Hematopoietic multipotent progenitor cell treated with erythropoietin and hydrocortisone succinate and interleukin-3 and kit ligand, for 6 days (in vitro differentiated cells): ENCODE measurements at regions not wholly inside any gene's neighbourhood (a gene's known extent, or its start where the extent isn't known, plus 50 kb on each side); places are given as distances from the start of the nearest gene placed in this dataset.
"Not testable (repeated sequence)": the region's sequence is repeated elsewhere in the genome, so short reads cannot be mapped to it uniquely, and the experiment has no call there.

Experiments used
- DNase-seq: peaks from one replicate; pipeline ENCODE4 v3.0.0-alpha.2; 2015

DNA sequence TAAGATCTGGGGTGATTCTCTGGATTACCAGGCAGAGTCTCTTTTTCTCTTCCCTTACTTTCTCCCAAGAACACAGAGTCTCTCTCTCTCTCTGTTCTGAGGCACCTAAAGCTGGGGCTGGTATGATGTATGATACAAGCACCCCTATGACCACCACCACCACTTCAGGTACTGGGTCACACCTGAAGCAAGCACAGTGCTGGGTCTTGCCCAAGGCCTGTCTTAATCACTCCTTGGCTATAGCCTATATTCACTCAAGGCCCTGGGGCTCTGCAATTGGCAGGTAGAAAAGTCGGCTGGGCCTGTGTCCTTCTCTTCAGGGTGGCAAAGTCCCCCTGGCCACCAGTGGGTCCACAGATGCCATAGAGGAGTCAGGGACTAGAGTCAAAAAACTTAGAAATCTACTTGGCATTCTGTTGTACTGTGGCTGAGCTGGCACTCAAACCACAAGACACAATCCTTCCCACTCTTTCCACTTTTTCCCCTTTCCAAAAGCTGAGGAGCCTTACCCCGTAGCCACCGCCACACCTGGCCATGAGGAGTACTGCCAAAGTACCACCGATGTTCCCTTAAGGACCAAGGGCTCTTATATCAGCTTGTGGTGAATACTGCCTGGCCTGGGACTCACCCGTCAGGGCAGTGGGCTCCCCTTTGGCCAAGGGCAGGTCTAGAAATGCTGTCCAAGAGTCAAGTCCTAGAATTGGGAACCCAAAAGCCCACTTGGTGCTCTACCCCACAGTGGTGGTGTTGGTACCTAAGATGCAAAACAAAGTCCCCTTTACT is 159.2 kb downstream of the POTEM start:
- not testable (repeated sequence) for DNase-seq

DNA sequence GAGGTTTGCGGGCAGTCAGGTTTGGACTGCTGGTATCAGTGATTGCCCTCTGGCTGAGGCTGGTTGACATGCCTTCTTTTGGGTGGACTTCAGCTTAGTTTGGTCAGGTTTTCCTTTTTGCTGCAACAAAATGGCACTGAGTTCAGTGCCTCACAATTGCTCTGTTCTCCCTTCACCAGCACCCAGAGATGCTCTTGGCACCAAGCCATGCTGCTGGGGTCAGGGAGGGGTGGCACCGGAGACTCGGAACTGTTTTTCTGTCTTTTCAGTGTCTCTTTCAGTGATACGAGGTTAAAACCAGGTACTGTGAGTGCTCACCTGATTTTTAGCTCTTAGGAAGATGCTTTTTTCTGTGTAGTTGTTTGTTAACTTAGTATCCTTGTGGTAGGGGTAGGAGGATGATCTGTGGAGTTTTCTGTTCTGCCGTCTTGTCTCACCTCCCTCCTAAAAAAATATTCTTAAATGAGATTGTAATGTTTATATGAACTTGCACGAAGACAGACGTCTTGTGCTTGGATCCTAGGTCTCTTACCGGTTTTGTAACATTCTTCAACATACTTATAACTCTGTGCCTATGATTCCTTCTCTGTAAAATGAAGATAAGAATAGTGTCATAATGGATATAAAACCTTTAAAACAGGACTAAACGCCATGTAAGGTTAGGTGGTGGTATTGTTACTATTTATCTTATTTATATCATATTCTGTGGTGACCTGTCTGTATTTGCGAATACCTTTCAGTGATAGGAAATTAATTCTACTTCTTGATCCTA is 160.6 kb downstream of the POTEM start:
- DNase-seq, result not testable (repeated sequence)

DNA sequence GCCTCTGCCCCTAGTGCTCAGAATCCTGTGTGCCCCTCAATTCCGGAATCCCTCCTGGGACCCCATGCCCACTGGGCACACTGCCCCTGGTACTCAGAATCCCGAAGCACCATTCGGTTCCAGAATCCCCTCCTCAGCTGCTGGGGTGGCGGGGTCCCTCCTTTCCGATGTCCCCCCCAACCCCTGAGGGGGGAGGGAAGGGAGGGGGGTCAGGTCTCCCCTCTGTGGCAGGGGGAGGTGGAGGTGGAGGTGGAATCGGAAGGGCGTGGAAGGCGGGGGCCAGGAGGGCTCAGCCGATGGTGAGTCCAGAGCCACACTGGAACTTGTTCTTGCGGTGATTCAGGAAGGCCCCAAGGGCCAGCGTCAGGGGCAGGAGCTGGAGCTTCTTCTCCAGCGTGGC is 164.3 kb downstream of the POTEM start:
- not testable (repeated sequence) for DNase-seq

DNA sequence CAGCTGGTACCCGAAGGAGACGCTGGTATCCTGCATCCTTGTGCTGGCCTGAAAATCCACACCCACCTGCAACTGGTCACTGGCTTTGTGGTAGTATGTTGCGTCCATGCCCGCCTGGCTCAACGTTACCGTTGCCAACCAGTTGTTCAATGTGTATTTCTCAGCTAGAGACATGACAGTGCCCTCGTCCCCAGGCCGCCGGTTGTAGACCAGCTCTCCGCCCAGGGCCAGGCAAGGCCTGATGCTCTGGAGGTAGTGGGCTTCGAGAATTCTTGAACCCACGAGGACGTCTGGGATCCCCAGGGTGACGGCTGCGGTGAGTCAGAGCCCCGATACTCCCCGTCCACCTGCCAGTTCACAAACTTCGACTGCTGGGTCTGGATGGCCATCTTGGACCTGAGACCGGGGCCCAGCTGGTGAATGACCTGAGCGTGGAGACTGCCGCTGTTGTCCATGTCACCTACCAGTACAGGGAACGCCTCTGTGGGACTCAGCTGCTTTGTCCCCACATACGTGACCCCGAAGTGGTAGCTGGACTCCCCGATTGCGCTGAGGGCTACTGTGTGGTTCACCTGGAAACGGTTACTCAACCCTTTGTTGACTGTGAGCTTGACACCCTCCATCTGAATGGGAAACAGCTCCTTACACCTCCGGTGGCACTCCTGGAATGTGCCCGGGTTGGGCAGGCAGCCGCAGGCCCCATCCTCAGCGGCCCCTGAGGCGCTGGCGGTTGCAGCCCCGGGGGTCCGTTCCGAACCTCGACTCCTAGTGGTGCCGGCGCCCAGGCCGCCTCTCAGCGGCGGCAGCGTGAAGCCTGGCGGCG is 165.0 kb downstream of the POTEM start:
- DNase-seq, result not testable (repeated sequence)

DNA sequence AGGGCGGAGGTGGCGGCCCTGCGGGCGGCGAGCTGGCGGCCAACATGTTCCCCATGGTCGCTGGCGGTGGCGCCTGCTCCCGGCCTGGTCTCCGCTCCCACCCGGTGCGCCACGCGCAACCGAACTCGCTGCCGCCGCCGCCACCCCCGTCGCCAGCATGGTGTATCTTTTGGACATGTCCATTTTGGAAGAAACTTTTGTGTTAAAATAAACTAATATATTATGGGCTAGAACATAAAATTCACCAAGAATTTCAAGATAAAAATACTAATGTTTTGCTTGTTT is 165.5 kb downstream of the POTEM start:
- not testable (repeated sequence) for DNase-seq

DNA sequence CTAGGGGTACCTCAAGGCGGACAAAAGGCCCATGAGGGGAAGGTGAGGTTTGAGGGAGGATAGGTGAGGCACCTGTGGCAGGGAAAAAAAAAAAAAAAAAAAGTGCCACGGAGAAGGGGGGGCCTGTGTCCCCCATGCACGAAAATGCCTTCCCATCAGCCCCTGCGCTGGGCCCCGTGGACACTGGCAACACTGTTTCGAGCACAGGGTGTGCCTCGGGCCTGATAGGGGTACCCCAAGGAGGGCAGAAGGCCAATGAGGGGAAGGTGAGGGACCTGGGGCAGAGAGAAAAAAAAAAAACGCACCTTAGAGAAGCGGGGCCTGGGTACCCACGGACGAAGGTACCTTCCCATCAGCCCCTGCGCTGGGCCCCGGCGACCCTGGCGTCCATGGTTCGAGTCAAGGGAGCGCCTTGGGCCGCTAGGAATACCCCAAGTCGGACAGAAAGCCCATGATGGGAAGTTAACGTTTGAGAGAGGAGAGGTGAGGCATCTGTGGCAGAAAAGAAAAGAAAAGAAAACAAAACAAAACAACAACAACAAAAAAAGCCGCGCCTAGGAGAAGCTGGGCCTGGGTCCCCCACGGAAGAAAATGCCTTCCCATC is 190.0 kb downstream of the POTEM start:
- DNase-seq, result not testable (repeated sequence)

DNA sequence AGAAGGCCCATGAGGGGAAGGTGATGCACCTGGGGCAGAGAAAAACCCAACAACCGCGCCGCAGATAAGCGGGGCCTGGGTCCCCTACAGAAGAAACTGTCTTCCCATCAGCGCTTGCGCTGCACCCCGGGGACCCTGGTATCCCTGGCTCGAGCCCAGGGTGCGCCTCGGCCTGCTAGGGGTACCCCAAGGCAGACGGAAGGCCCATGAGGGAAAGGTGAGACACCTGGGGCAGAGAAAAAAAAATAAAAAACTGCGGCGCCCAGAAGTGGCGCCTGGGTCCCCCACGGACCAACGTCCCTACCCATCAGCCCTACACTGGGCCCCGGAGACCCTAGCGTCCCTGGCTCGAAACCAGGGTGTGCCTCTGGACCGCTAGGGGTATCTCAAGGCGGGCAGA is 190.8 kb downstream of the POTEM start:
- not testable (repeated sequence) for DNase-seq

DNA sequence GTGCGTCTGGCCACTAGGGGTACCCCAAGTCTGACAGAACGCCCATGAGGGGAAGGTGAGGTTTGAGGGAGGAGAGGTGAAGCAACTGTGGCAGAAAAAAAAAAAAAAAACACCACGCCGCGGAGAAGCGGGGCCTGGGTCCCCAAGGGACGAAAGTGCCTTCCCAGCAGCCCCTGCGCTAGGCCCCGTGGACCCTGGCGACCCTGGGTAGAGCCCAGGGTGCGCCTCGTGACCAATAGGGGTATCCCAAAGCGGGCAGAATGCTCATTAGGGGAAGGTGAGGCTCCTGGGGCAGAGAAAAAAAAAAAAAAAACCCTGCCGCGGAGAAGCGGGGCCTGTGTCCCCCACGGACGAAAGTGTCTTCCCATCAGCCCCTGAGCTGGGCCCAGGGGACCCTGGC is 191.4 kb downstream of the POTEM start:
- DNase-seq, result not testable (repeated sequence)

DNA sequence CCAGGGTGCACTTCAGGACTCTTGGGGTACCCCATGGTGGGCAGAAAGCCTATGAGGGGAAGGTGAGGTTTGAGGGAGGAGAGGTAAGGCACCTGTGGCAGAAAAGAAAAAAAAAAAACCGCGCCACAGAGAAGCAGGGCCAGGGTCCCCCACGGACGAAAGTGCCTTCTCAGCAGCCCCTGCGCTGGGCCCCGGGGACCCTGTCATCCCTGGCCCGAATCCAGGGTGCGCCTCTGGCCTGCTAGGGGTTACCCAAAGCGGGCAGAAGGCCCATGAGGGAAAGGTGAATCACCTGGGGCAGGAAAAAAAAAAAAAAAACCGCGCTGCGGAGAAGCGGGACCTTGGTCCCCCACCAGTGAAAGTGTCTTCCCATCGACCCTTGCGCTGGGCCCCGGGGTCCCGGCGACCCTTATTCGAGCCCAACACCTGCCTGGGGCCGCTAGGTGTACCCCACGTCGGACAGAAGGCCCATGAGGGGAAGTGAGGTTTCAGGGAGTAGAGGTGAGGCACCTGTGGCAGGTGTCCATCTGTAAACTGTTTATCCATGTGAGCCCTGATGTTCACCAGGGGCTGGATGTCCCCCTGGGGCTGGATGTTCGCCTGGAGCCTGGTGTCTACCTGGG is 191.9 kb downstream of the POTEM start:
- not testable (repeated sequence) for DNase-seq

DNA sequence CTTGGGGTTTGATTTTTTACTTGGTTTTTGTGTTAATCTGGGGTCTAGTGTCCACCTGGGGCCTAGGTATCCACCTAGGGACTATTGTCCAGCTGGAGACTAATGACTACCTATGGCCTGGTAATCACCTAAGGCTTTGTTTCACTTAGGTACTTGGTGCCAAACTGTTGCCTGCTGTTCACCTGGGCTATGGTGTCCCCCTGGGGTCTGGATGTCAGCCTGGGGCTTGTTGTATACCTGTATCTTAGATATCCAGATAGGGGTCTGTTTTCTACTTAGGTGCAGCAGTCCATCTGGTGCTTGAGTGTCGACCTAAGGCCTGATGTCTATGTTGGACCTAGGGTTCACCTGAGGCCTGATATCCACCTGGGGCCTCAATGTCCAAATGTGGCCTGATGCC is 193.1 kb downstream of the POTEM start:
- DNase-seq, result not testable (repeated sequence)

DNA sequence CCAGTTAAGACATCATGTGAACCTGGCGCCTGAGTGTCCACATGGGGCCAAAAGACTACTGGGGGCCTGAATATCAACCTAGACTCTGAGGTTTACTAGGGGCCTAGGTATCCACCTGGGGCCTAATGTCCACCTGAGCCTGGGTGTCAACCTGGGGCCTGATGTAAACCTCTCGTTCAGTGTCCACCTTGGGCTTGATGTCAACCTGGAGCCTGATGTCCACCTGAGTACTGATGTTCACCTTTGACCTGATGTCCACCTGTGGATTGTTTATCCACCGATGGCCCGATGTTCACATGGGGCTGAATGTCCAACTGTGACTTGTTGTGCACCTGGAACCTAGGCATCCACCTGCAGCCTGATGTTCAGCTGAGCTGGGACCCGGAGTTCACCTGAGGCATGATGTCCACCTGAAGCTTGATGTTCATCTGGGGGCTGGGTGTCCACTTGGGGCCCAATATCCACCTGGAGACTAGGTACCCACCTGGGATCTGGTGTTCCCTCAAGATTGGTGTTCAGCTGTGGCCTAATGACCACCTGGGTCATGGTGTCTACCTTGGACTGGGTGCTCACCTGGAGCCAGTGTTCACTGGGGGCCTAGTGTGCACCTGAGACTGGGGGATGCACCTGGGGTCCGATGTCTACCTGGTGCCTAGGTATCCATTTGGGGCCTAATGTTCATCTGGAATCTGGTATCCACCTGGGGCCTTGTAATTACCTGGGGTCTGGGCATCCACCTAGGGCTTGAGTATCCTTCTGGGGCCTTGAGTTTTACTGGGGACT is 194.2 kb downstream of the POTEM start:
- DNase-seq, result not testable (repeated sequence)

DNA sequence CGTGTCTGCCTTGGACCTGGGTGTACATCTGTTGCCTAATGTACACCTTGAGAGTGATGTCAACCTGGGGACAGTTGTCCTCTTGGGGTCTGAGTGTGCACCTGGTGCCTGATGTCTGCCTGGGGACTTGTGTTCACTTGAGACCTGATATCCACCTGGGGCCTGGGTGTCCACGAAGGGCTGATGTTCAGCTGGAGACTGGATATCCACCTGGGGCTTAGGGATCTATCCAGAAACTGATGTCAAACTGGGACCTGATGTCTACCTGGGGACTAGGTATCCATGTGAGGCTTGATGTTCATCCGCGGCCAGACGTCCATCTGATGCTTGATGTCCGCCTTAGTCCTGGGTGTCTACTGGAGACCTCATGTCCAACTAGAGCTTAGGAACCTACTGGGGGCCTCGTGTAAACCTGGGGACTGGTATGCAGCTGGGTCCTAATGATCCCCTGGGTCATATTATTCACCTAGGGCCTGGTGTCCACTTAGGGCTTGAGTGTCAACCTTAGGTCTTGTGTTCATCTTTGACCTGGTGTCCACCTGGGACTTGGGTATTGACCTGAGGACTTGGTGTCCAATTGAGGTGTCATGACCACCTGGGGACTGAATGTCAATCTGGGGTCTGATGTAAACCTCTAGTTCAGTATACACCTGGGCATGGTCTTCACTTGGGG is 194.9 kb downstream of the POTEM start:
- not testable (repeated sequence) for DNase-seq

DNA sequence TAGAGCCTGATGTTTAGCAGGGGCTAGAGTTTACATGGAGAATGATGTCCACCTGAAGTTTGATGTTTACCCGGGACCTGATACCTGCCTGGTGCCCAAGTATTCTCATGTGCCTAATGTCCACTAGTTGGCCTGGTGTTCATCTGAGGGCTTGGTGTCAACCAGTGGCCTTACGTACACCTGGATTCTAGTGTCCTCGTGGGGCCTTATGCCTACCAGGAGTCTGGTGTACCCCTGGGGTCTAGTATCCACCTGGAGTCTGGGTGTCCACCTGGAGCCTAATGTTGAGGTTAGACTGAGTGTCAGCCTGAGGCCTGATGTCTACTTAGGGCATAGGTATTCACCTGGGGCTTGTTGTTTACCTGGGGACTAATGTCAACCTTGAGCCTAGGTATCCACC is 195.7 kb downstream of the POTEM start:
- not testable (repeated sequence) for DNase-seq

DNA sequence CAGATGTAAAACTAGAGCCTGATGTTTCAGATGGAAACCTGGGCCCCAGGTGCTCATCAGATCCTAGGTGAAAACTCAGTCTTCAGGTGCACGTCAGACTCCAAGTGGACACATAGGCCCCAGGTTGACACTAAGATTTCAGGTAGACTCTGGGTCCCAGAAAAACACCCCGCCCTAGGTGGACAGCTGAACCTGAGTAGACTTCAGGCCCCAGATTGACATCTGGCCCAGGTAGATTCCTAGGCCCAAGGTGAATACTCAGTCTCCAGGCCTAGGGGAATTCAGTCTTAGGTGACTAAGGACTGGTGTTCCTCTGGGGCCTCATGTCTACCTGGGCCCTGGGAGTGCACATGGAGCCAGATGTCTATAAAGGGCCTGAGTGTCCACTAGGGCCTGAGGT is 196.7 kb downstream of the POTEM start:
- not testable (repeated sequence) for DNase-seq

DNA sequence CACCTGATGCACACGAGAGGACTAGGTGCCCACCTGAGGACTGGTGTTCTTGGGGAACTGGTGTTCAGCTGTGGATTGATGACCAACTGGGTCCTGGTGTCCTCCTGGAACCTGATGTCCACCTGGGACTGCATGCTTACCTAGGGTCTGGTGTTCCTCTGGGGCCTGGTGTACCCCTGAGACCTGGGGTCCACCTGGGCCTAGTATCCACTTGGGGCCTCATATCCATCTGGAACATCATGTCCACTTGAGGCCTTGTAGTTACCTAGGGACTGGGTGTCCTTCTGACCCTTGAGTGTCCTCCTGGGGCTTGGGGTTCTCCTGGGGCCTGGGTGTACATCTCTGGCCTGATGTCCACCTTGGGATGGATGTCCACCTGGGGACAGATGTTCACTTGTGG is 197.2 kb downstream of the POTEM start:
- DNase-seq, result not testable (repeated sequence)

DNA sequence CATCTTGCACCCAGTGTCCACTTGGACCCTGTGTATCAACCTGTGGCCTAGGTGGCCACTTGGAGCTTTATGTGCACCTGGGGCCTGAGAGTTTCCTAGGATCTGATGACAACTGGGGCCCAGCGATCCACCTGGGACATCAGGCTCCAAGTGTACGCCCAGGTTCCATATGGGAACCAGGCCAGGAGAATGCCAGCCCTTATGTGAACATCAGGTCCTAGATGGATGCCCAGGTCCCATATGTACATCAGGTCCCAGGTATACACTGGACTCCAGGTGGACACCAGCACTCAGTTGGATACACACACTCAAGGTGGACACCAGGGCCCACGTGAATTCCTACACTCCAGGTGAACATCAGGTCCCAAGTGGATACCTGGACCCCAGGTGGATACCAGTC is 198.8 kb downstream of the POTEM start:
- not testable (repeated sequence) for DNase-seq

DNA sequence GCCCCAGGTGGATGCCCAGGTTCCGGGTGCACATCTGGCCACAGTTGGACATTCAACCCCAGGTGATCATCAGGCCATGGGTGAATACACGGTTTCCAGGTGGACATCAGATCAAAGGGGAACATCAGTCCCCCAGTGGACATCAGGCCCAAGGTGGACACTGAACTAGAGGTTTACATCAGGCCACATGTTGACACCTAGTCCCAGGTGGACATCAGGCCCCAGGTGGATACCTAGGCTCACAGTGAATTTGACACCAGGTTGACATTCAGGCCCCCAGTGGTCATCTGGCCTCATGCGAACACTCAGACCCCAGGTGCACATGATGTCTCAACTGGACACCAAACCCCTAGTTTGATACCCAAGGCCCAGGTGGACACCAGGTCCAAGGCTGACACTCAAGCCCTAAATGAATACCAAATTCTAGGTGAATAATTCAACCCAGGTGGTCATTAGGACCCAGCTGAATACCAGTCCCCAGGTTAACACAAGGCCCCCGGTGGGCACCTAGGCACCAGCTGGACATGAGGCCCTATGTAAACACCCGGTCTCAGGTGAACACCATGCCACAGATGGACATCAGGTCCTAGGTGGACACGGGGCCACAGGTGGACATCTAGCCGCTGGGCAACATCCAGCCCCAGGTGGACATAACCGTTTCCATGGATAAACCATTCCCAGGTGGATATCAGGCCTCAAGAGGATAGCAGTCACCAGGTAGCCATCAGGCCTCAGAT is 200.4 kb downstream of the POTEM start:
- not testable (repeated sequence) for DNase-seq

DNA sequence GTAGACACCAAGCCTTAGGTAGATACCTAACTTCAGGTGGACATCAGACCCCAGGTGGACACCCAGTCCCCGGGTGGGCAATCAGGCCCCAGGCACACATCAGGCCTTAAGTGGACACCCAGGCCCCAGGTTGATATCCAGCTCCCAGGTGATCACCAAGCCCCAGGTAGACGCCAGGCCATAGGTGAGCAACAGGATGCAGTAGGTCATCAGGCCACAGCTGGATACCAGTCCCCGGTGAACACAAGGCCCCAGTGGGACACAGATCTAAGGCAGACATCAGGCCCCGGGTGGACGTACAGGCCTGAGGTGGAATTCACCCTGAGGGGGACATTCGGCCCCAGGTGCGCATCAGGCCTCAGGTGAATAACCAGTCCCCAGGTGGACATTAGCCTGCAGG is 201.0 kb downstream of the POTEM start:
- DNase-seq, result not testable (repeated sequence)

DNA sequence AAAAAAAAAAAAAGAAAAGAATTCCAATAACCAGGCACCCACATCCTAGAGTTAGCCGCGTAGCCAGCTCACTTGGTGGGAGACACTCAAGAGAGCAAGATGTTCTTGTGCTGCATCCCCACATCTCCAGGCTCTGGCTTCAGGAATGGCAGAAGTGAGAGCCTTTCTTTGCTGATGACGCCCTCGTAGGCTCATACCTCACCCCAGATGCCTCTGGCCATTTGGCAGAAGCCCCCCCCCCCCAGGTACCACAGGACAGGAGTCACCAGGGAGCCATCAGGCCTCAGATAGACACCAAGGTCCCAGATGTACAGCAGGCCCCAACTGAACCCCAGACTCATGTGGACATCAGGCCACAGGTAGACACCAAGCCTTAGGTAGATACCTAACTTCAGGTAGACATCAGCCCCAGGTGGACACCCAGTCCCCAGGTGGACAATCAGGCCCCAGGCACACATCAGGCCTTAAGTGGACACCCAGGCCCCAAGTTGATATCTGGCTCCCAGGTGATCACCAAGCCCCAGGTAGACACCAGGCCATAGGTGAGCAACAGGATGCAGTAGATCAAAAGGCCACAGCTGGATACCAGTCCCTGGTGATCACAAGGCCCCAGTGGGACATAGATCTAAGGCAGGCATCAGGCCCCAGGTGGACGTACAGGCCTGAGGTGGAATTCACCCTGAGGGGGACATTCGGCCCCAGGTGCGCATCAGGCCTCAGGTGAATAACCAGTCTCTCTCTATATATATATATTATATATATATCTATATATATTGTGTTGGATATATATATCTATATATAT is 202.5 kb downstream of the POTEM start:
- not testable (repeated sequence) for DNase-seq
